ENCODE measurements at regions not wholly inside any gene's neighbourhood (a gene's known extent, or its start where the extent isn't known, plus 50 kb on each side); places are given as distances from the start of the nearest gene placed in this dataset.

DNA sequence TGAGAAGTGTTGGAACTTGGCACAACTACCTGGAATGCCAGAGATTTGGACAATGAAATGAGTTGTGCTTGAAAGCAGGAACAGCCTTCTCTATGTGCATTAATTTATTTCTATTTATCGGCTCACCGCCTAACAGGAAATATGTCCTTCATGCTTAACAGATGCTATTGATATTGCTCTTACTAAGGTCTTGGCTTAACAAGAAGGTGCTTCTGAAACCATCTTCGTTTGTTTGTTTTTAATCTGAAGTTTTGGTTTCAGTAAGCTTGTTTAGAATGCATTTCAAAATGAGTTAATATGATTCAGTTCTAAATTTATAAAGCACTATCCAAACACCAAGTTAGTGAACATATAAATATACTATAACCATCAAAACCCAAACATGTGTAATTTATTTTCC, 898.3 kb upstream of the B3GALT2 start:
- ATAC-seq (no peak), DNase-seq (no peak)
- Histone ChIP-seq H3K36me3 (no peaks in the 10 kb centered on the region), H3K27ac (no peak overlapping the region), H3K4me1 (no peaks in the 10 kb centered on the region), H3K4me3 (no peak overlapping the region), H3K27me3 (no peaks in the 10 kb centered on the region), H3K9me3 (no peaks in the 10 kb centered on the region)
- intact Hi-C loops (cut with DNase I; ENCODE audit: low total_unique reads), result no loop called here
- TF ChIP-seq, protein P1, sequence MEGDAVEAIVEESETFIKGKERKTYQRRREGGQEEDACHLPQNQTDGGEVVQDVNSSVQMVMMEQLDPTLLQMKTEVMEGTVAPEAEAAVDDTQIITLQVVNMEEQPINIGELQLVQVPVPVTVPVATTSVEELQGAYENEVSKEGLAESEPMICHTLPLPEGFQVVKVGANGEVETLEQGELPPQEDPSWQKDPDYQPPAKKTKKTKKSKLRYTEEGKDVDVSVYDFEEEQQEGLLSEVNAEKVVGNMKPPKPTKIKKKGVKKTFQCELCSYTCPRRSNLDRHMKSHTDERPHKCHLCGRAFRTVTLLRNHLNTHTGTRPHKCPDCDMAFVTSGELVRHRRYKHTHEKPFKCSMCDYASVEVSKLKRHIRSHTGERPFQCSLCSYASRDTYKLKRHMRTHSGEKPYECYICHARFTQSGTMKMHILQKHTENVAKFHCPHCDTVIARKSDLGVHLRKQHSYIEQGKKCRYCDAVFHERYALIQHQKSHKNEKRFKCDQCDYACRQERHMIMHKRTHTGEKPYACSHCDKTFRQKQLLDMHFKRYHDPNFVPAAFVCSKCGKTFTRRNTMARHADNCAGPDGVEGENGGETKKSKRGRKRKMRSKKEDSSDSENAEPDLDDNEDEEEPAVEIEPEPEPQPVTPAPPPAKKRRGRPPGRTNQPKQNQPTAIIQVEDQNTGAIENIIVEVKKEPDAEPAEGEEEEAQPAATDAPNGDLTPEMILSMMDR (IDR thresholded peaks at IDR 0.05 in 4 of 5, conservative IDR thresholded peaks at IDR 0.05 in 1 of 5), result no peak
- TF ChIP-seq POLR2A (IDR thresholded peaks at IDR 0.05), result no peak
- in situ Hi-C loops (cut with MboI; ENCODE audit: low sequenced_read_pairs in 4 of 4), result no loop called here

DNA sequence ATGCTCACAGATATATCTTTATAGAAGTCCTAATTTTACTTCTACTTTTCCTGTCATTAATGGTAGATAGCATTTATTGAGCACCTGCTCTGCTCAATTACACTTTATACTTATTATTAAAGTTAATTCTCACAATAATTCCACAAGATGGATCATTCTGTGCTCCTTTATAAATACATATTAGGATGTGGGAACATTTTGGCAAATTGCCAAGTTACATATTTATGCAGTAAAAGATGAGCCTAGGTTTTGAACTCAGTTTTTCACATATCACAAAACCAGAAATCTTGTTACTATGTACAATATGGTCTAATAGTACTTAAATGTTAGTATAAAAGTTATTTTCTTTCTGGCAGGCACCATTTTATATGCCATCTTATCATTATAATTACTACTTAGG, 895.0 kb upstream of the B3GALT2 start:
- in situ Hi-C loops (cut with MboI; ENCODE audit: low sequenced_read_pairs in 4 of 4) (no loop called here), intact Hi-C loops (cut with DNase I; ENCODE audit: low total_unique reads) (no loop called here)
- Histone ChIP-seq H3K27me3 (no peaks in the 10 kb centered on the region), H3K4me1 (no peaks in the 10 kb centered on the region), H3K4me3 (no peak overlapping the region), H3K9me3 (no peaks in the 10 kb centered on the region), H3K36me3 (no peaks in the 10 kb centered on the region), H3K27ac (no peak overlapping the region)
- TF ChIP-seq, protein P1 (IDR thresholded peaks at IDR 0.05 in 4 of 5, conservative IDR thresholded peaks at IDR 0.05 in 1 of 5), result no peak
- no peak for TF ChIP-seq POLR2A (IDR thresholded peaks at IDR 0.05)
- DNase-seq, result no peak
- no peak for ATAC-seq

DNA sequence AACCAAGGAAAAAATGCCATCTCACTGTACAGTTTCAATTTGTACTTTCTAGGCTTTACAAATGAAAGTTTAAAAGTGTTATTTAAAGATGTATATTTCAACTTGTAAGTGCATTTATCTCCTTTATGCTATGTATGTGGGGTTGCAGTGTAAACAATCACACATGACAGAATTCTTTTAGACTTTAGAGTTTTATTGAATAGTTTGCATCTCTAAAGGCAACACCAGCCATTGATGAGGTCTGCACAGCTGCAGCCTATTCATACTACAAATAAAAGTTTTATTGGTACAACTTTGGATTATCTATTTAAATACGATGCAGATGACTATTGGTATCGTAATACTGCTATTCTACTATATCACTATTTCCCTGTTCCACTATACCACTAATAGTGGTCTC, 894.4 kb upstream of the B3GALT2 start:
- in situ Hi-C loops (cut with MboI; ENCODE audit: low sequenced_read_pairs in 4 of 4) (no loop called here), intact Hi-C loops (cut with DNase I; ENCODE audit: low total_unique reads) (no loop called here)
- Histone ChIP-seq H3K4me1 (no peaks in the 10 kb centered on the region), H3K9me3 (no peaks in the 10 kb centered on the region), H3K27ac (no peak overlapping the region), H3K36me3 (no peaks in the 10 kb centered on the region), H3K4me3 (no peak overlapping the region), H3K27me3 (no peaks in the 10 kb centered on the region)
- DNase-seq (no peak), ATAC-seq (no peak)
- TF ChIP-seq, protein P1 (IDR thresholded peaks at IDR 0.05 in 4 of 5, conservative IDR thresholded peaks at IDR 0.05 in 1 of 5), result no peak
- no peak for TF ChIP-seq POLR2A (IDR thresholded peaks at IDR 0.05)

DNA sequence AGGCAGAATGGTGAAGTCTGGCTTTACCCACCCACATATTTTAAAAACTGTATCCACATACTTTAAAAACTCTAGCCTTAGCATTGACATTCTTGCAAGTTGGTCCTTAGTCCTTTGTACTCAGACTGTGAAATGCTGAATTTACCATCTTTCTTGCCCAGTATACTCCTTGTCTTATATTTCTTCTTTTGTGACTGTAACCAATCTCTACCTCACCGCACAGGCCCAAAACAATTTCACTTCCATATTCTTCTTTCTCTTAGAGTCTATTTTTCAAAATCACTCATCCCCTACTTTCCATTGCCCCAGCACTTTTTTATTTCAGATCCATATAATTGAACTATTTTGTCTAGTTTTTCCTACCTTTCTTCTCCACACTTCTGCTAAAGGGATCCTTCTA, 892.4 kb upstream of the B3GALT2 start:
- H3K27ac ChIP-seq, result no peak overlapping the region
- H3K4me1 ChIP-seq, result no peaks in the 10 kb centered on the region
- H3K27me3 ChIP-seq, result no peaks in the 10 kb centered on the region
- H3K36me3 ChIP-seq, result no peaks in the 10 kb centered on the region
- TF ChIP-seq, protein P1 (IDR thresholded peaks at IDR 0.05 in 4 of 5, conservative IDR thresholded peaks at IDR 0.05 in 1 of 5), result no peak
- TF ChIP-seq POLR2A (IDR thresholded peaks at IDR 0.05), result no peak
- intact Hi-C loops (cut with DNase I; ENCODE audit: low total_unique reads) (no loop called here), in situ Hi-C loops (cut with MboI; ENCODE audit: low sequenced_read_pairs in 4 of 4) (no loop called here)
- DNase-seq (no peak), ATAC-seq (no peak)
- H3K4me3 ChIP-seq, result no peak overlapping the region
- H3K9me3 ChIP-seq, result no peaks in the 10 kb centered on the region

DNA sequence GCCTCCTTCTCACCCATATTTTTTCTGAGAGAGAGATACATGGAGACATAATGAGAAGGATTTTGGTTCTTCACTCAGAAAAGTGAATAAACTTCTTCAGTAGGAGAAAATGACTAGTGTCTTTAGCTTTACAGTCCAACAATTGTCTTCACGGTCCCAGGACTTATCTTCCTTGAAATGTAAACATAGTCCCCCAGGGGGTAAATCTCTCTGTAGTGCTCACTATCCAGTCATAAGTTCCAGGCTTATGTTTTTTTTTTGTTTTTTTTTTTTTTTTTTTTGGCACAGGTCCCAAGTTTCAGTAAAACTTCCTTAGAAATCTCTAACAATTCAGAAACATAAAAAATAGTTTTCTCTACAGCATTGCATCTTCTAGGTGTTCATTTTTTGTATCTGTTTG, 890.2 kb upstream of the B3GALT2 start:
- H3K27me3 ChIP-seq, result no peaks in the 10 kb centered on the region
- intact Hi-C loops (cut with DNase I; ENCODE audit: low total_unique reads) (no loop called here), in situ Hi-C loops (cut with MboI; ENCODE audit: low sequenced_read_pairs in 4 of 4) (no loop called here)
- H3K9me3 ChIP-seq, result no peaks in the 10 kb centered on the region
- H3K36me3 ChIP-seq, result no peaks in the 10 kb centered on the region
- DNase-seq, result no peak
- no peak for TF ChIP-seq POLR2A (IDR thresholded peaks at IDR 0.05)
- TF ChIP-seq, protein P1 (IDR thresholded peaks at IDR 0.05 in 4 of 5, conservative IDR thresholded peaks at IDR 0.05 in 1 of 5), result no peak
- no peak overlapping the region for H3K27ac ChIP-seq
- no peak for ATAC-seq
- no peaks in the 10 kb centered on the region for H3K4me1 ChIP-seq
- H3K4me3 ChIP-seq, result no peak overlapping the region
